Astrocyte (in vitro differentiated cells and primary cell): ENCODE measurements at regions not wholly inside any gene's neighbourhood (a gene's known extent, or its start where the extent isn't known, plus 50 kb on each side); places are given as distances from the start of the nearest gene placed in this dataset.

Source experiments
- CTCF ChIP-seq: IDR thresholded peaks from 2 replicates; pipeline ENCODE4 v1.5.1; 2011; ENCODE audit warnings: low read depth, mild to moderate bottlenecking, inconsistent platforms, low read length, moderate library complexity; ENCODE audit not compliant: insufficient read depth
- EZH2 ChIP-seq: IDR thresholded peaks from 2 replicates; pipeline ENCODE4 v1.6.1; 2012; ENCODE audit warnings: mild to moderate bottlenecking, low read length, inconsistent platforms; ENCODE audit not compliant: insufficient read depth

GRCh38 chr17:55607731-55608341 lies 96.6 kb upstream of the SMIM36 start:
- TF ChIP-seq EZH2: no peak
- no peak for TF ChIP-seq CTCF
